Hematopoietic multipotent progenitor cell treated with erythropoietin and hydrocortisone succinate and interleukin-3 and kit ligand, for 15 days (in vitro differentiated cells): ENCODE measurements at regions not wholly inside any gene's neighbourhood (a gene's known extent, or its start where the extent isn't known, plus 50 kb on each side); places are given as distances from the start of the nearest gene placed in this dataset.
"Not testable (repeated sequence)": the region's sequence is repeated elsewhere in the genome, so short reads cannot be mapped to it uniquely, and the experiment has no call there.

ENCODE experiments used
- DNase-seq: peaks from one replicate; pipeline ENCODE4 v3.0.0-alpha.2; 2015; ENCODE audit warnings: low spot score

- no peak for DNase-seq
Measured at GRCh38 chr3:22318325-22318724, 567.3 kb upstream of the ZNF385D start.

- no peak for DNase-seq
Measured at GRCh38 chr3:22319446-22319845, 568.4 kb upstream of the ZNF385D start.

- no peak for DNase-seq
Measured at GRCh38 chr3:22322861-22323260, 571.9 kb upstream of the ZNF385D start.

- DNase-seq = no peak
Measured at GRCh38 chr3:22326305-22326704, 575.3 kb upstream of the ZNF385D start.

GRCh38 chr3:22334996-22335395 is 584.0 kb upstream of the ZNF385D start:
- no peak for DNase-seq

- DNase-seq = no peak
Measured at GRCh38 chr3:22349215-22349851, 598.3 kb upstream of the ZNF385D start.

- DNase-seq = no peak
Measured at GRCh38 chr3:22351806-22352205, 600.8 kb upstream of the ZNF385D start.

GRCh38 chr3:22353126-22353525 is 602.1 kb upstream of the ZNF385D start:
- no peak for DNase-seq

GRCh38 chr3:22358334-22358733 is 607.3 kb upstream of the ZNF385D start:
- DNase-seq = no peak

- no peak for DNase-seq
Measured at GRCh38 chr3:22360164-22360563, 609.2 kb upstream of the ZNF385D start.

GRCh38 chr3:22360970-22361369 is 610.0 kb upstream of the ZNF385D start:
- no peak for DNase-seq

GRCh38 chr3:22361521-22361920 is 610.5 kb upstream of the ZNF385D start:
- no peak for DNase-seq

- no peak for DNase-seq
Measured at GRCh38 chr3:22364851-22365250, 613.8 kb upstream of the ZNF385D start.

GRCh38 chr3:22366781-22367180 is 615.8 kb upstream of the ZNF385D start:
- no peak for DNase-seq

- DNase-seq = no peak
Measured at GRCh38 chr3:22371036-22371435, 620.0 kb upstream of the ZNF385D start.

GRCh38 chr3:22371607-22372291 is 620.7 kb upstream of the ZNF385D start:
- no peak for DNase-seq

- DNase-seq = no peak
Measured at GRCh38 chr3:22372292-22373062, 621.5 kb upstream of the ZNF385D start.

GRCh38 chr3:22373182-22373581 is 622.2 kb upstream of the ZNF385D start:
- DNase-seq = no peak

- DNase-seq = no peak
Measured at GRCh38 chr3:22373827-22374226, 622.8 kb upstream of the ZNF385D start.

- no peak for DNase-seq
Measured at GRCh38 chr3:22377421-22377820, 626.4 kb upstream of the ZNF385D start.

GRCh38 chr3:22378869-22379268 is 627.9 kb upstream of the ZNF385D start:
- no peak for DNase-seq

GRCh38 chr3:22380253-22380652 is 629.2 kb upstream of the ZNF385D start:
- no peak for DNase-seq

- not testable (repeated sequence) for DNase-seq
Measured at GRCh38 chr3:22381564-22381963, 630.6 kb upstream of the ZNF385D start.
